ENCODE measurements at regions not wholly inside any gene's neighbourhood (a gene's known extent, or its start where the extent isn't known, plus 50 kb on each side); places are given as distances from the start of the nearest gene placed in this dataset.

GRCh38 chr9:2345013-2345412, 276.6 kb upstream of the VLDLR start (continued):
- TF ChIP-seq ZXDC (CRISPR knock-in tag; IDR thresholded peaks at IDR 0.05), result no peak
- TF ChIP-seq, protein P1, sequence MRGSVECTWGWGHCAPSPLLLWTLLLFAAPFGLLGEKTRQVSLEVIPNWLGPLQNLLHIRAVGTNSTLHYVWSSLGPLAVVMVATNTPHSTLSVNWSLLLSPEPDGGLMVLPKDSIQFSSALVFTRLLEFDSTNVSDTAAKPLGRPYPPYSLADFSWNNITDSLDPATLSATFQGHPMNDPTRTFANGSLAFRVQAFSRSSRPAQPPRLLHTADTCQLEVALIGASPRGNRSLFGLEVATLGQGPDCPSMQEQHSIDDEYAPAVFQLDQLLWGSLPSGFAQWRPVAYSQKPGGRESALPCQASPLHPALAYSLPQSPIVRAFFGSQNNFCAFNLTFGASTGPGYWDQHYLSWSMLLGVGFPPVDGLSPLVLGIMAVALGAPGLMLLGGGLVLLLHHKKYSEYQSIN (CRISPR knock-in tag; IDR thresholded peaks at IDR 0.05; ENCODE audit: borderline replicate concordance), result no peak
- TF ChIP-seq CHD2 (IDR thresholded peaks at IDR 0.05; ENCODE audit: low read depth, low read length), result no peak
- TF ChIP-seq ELF3 (CRISPR knock-in tag; IDR thresholded peaks at IDR 0.05), result no peak
- TF ChIP-seq ZNF83 (CRISPR knock-in tag; IDR thresholded peaks at IDR 0.05; ENCODE audit: borderline replicate concordance), result no peak
- TF ChIP-seq, protein P2, sequence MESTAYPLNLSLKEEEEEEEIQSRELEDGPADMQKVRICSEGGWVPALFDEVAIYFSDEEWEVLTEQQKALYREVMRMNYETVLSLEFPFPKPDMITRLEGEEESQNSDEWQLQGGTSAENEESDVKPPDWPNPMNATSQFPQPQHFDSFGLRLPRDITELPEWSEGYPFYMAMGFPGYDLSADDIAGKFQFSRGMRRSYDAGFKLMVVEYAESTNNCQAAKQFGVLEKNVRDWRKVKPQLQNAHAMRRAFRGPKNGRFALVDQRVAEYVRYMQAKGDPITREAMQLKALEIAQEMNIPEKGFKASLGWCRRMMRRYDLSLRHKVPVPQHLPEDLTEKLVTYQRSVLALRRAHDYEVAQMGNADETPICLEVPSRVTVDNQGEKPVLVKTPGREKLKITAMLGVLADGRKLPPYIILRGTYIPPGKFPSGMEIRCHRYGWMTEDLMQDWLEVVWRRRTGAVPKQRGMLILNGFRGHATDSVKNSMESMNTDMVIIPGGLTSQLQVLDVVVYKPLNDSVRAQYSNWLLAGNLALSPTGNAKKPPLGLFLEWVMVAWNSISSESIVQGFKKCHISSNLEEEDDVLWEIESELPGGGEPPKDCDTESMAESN (CRISPR knock-in tag; conservative IDR thresholded peaks at IDR 0.05), result no peak

DNA sequence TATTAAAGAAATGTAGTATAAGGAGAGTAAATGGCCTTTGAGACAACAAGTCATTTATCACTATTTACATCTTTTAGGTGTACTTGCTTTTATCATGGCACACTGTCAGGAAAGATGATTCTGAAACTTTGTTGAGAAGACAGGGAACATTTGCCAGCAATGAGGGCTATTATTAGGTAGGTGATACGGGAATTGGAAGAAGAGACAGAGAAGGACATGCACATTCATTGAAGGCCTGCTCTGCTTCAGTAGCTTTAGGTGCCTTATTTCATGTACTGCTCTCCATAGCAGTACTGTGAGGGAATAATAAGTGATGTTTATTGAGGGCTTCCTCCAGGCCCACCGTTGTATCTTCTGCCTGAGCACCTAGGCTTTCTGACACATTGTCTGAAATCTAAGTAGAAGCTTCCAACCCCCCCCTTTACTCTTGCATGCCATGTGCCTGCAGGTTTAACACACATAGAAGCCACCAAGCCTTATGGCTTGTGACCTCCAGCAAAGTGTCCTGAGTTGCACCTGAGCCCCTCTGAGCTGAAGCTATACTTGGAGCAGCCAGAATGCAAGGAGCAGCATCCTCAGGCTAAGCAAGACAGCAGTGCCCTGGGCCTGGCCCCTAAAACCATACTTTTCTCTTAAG, 275.2 kb upstream of the VLDLR start:
- Histone ChIP-seq H3K9ac (ENCODE audit: insufficient read depth, low read depth, low read length) (no peak overlapping the region), H2AFZ (ENCODE audit: low read length) (no peak overlapping the region), H4K20me1 (ENCODE audit: insufficient read depth, low read length) (no peaks in the 10 kb centered on the region), H3K4me2 (ENCODE audit: low read depth, low read length) (no peak overlapping the region), H3K4me1 (ENCODE audit: insufficient read depth, low read length) (no peaks in the 10 kb centered on the region), H3K36me3 (replicated peaks in 1 of 2; ENCODE audit: control insufficient read depth in 1 of 2, insufficient read depth in 2 of 2, low read length in 2 of 2) (no peaks in the 10 kb centered on the region), H3K79me2 (ENCODE audit: insufficient read depth, low read length) (no peaks in the 10 kb centered on the region), H3K9me3 (ENCODE audit: low read length) (no peaks in the 10 kb centered on the region), H3K4me3 (replicated peaks in 1 of 3; ENCODE audit: insufficient read depth in 1 of 3, low read depth in 2 of 3, low read length in 3 of 3) (no peak overlapping the region), H3K27me3 (ENCODE audit: control insufficient read depth in 1 of 2, insufficient read depth in 2 of 2, low read length in 2 of 2) (no peaks in the 10 kb centered on the region), H3K27ac (ENCODE audit: extremely low read length, insufficient read depth, low read length) (no peak overlapping the region)
- TF ChIP-seq ZNF660 (CRISPR knock-in tag; IDR thresholded peaks at IDR 0.05; ENCODE audit: borderline replicate concordance, low read depth) (no peak), CREM (IDR thresholded peaks at IDR 0.05) (no peak), CREM (CRISPR knock-in tag; IDR thresholded peaks at IDR 0.05) (no peak)
- 0% methylated on average over 2 of the region's 2 CpGs for WGBS (ENCODE audit: low lambda C conversion rate)
- no TSS peak for BruUV-seq (replicated peaks)
- POLR2A ChIA-PET, result no interaction called here
- FAIRE-seq, result no peak
- in situ Hi-C loops (cut with HindIII; ENCODE audit: extremely low pct_ligation_motif_present, low pct_unique_long_range_greater_than_20kb) (no loop called here), intact Hi-C loops (cut with micrococcal nuclease; ENCODE audit: unreplicated experiment) (no loop called here)
- DNase-seq (ENCODE audit: low spot score), result no peak
- no peak for ATAC-seq
- CTCF ChIA-PET (ENCODE audit: low intra/inter-chr PET ratio, low total read pairs), result no interaction called here

Data from HepG2 (cell line).